Activated CD8-positive, alpha-beta memory T cell treated with anti-CD3 and anti-CD28 coated beads, Interleukin-2, amount 10 ng/mL, durations not matched to agents 7 days and 5 days (primary cell): ENCODE measurements at regions not wholly inside any gene's neighbourhood (a gene's known extent, or its start where the extent isn't known, plus 50 kb on each side); places are given as distances from the start of the nearest gene placed in this dataset.
"Not testable (repeated sequence)": the region's sequence is repeated elsewhere in the genome, so short reads cannot be mapped to it uniquely, and the experiment has no call there.

ENCODE experiments used
- ATAC-seq: fragments of 150-1000 bp; cut with Tn5 transposase; one replicate; pipeline ENCODE4 v1.10.0; 2021; ENCODE audit warnings: moderate library complexity
- CTCF ChIA-PET: fragments of 350-600 bp; sonication (Branson Sonifier 250); formaldehyde crosslinking; loops from one replicate; lab custom pipeline; 2021; ENCODE audit warnings: antibody characterized with exemption; lab: Charles Lee
- DNase-seq: peaks from one replicate; pipeline ENCODE4 v3.0.0-alpha.2; 2020
- H3K27ac Mint-ChIP-seq: one replicate; pipeline ENCODE4 v1.8.0; 2021; ENCODE audit warnings: mild to moderate bottlenecking, mixed read lengths
- H3K27me3 Mint-ChIP-seq: one replicate; pipeline ENCODE4 v1.8.0; 2021; ENCODE audit warnings: mixed read lengths
- H3K36me3 Mint-ChIP-seq: one replicate; pipeline ENCODE4 v1.8.0; 2021; ENCODE audit warnings: mild to moderate bottlenecking, mixed read lengths
- H3K4me1 Mint-ChIP-seq: one replicate; pipeline ENCODE4 v1.8.0; 2021; ENCODE audit warnings: mixed read lengths
- H3K4me3 Mint-ChIP-seq: one replicate; pipeline ENCODE4 v1.8.0; 2021; ENCODE audit warnings: mild to moderate bottlenecking, moderate library complexity, mixed read lengths
- H3K9me3 Mint-ChIP-seq: one replicate; pipeline ENCODE4 v1.8.0; 2022; ENCODE audit warnings: low read depth, mixed read lengths

DNA sequence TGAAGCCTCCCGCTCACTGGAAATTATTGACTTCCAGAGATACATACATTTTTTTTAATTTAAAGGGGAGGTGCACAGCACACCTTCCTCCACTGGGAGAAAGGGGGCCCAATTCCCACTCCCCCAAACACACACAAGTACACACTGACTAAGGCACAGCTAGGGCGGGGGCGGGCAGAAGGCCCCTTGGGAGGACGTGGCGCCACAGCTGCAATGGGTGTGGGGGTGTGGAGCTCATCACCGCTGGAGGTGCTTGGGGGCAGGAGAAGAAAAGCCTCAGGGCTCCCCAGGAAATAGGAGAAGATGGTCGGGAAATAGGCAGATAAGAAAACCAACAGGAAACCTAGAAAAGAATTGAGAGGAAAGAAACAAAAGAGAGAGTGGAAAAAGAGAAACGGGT, 127.3 kb upstream of the FAM98A start:
- Mint-ChIP-seq H3K4me3 (no peak overlapping the region), H3K4me1 (no peaks in the 10 kb centered on the region), H3K27ac (no peak overlapping the region), H3K27me3 (no peaks in the 10 kb centered on the region), H3K9me3 (no peaks in the 10 kb centered on the region), H3K36me3 (no peaks in the 10 kb centered on the region)
- CTCF ChIA-PET = no interaction called here
- DNase-seq = no peak
- ATAC-seq = no peak

DNA sequence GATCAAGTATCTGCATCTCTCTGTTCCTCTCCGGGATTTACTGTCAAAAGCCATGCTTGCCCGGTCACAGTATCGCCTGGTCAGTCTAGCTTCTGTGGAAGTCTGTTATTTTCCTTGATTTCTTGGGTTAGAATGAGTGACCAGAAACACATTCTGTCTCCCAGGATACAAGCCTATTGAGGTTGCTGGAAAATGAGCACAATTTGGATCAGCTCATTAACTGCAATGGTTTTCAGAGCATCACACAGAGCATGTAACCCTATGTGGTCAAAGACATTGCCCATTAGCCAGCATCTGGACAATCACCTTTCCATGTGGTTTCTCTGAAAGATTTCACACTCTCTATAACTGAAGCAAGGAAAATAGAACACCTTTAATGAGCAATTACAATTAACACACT, 124.2 kb upstream of the FAM98A start:
- Mint-ChIP-seq H3K27me3 (no peaks in the 10 kb centered on the region), H3K27ac (no peak overlapping the region), H3K9me3 (no peaks in the 10 kb centered on the region), H3K4me3 (no peak overlapping the region), H3K36me3 (no peaks in the 10 kb centered on the region), H3K4me1 (no peaks in the 10 kb centered on the region)
- CTCF ChIA-PET = no interaction called here
- ATAC-seq (no peak), DNase-seq (no peak)

GRCh38 chr2:33719067-33719466, 120.0 kb upstream of the FAM98A start:
- Mint-ChIP-seq H3K9me3 (no peaks in the 10 kb centered on the region), H3K27me3 (no peaks in the 10 kb centered on the region), H3K27ac (no peak overlapping the region), H3K4me1 (no peaks in the 10 kb centered on the region), H3K4me3 (no peak overlapping the region), H3K36me3 (no peaks in the 10 kb centered on the region)
- DNase-seq (no peak), ATAC-seq (no peak)
- CTCF ChIA-PET = interaction anchor here (0.5 kb wide), 1 partner anchor 1392 kb away, joined by 3 read pairs; no protein-coding TSS in a partner anchor

DNA sequence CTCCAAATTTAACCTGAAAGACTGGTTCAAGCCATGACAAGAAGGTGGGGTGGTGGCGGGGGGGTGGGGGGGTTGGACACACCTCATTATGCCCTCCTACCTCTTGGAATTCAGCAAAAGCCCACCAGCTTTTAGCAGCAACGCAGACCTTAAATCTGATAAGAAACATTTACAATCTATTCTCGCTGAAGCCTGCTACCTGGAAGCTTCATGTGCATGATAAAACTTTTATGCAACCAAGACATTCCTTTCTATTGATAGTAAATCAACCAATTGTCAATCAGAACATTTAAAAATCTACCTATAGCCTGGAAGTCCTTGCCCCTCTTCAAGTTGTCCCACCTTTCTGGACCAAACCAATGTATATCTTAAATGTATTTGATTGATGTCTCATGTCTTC, 113.6 kb upstream of the FAM98A start:
- CTCF ChIA-PET = no interaction called here
- Mint-ChIP-seq H3K27me3 (no peaks in the 10 kb centered on the region), H3K4me3 (no peak overlapping the region), H3K36me3 (no peaks in the 10 kb centered on the region), H3K9me3 (no peaks in the 10 kb centered on the region), H3K27ac (no peak overlapping the region), H3K4me1 (no peaks in the 10 kb centered on the region)
- DNase-seq = no peak
- no peak for ATAC-seq

DNA sequence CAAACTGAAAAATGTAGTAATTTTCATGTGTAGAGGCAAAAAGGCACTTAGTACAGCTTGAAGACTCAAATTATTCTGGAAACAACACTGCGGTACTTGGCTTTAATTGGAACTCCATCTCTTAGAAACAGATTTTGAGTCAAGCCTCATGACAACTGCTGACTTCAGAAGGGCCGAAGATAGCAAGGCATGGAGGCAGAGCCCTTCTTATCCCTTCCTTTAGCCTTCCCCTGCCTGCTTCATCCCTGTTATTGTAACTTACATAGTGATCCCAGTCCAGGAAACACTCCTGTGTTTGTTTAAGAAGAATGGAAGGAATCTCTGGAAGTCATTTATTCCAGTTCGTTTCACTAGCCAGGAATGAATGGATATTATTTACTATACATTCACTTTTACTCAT, 110.9 kb upstream of the FAM98A start:
- Mint-ChIP-seq H3K27ac (no peak overlapping the region), H3K4me3 (no peak overlapping the region), H3K36me3 (no peaks in the 10 kb centered on the region), H3K27me3 (no peaks in the 10 kb centered on the region), H3K9me3 (no peaks in the 10 kb centered on the region), H3K4me1 (no peaks in the 10 kb centered on the region)
- ATAC-seq (no peak), DNase-seq (no peak)
- CTCF ChIA-PET = no interaction called here

DNA sequence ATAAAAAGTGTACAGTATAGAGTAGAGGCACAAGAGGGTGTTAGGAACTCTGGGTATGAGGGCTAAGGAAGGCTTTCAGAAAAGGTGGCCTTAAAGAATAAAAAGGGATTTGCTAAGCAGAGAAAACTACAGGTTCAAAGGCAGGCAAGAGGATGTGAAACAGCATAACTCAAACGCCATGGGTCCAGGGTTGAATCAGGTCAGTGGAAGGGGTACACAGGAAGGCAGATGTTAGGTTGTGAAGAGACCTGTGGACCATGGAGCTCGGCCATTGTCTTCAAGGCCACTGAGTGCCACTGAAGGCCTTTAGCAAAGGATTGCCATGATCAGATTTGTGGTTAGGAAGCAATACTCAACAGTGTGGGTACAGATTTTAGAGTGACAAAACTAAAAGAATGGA, 108.2 kb upstream of the FAM98A start:
- H3K27me3 Mint-ChIP-seq = no peaks in the 10 kb centered on the region

GRCh38 chr2:33706410-33706809, 107.3 kb upstream of the FAM98A start:
- H3K27me3 Mint-ChIP-seq = no peaks in the 10 kb centered on the region
- no peak overlapping the region for H3K4me3 Mint-ChIP-seq
- H3K36me3 Mint-ChIP-seq = no peaks in the 10 kb centered on the region
- H3K9me3 Mint-ChIP-seq = no peaks in the 10 kb centered on the region
- no peak for ATAC-seq
- no peak for DNase-seq
- no peak overlapping the region for H3K27ac Mint-ChIP-seq
- no peaks in the 10 kb centered on the region for H3K4me1 Mint-ChIP-seq
- CTCF ChIA-PET = no interaction called here

More for the DNA sequence above, 108.2 kb upstream of the FAM98A start:
- Mint-ChIP-seq H3K27ac (no peak overlapping the region), H3K9me3 (no peaks in the 10 kb centered on the region), H3K4me3 (no peak overlapping the region), H3K36me3 (no peaks in the 10 kb centered on the region), H3K4me1 (no peaks in the 10 kb centered on the region)
- no peak for ATAC-seq
- CTCF ChIA-PET = no interaction called here
- DNase-seq = no peak

- DNase-seq (no peak), ATAC-seq (no peak)
- H3K36me3 Mint-ChIP-seq = no peaks in the 10 kb centered on the region
- no peak overlapping the region for H3K27ac Mint-ChIP-seq
- no peak overlapping the region for H3K4me3 Mint-ChIP-seq
- CTCF ChIA-PET = no interaction called here
- no peaks in the 10 kb centered on the region for H3K4me1 Mint-ChIP-seq
- H3K9me3 Mint-ChIP-seq = no peaks in the 10 kb centered on the region
- no peaks in the 10 kb centered on the region for H3K27me3 Mint-ChIP-seq
Observed at GRCh38 chr2:33704406-33704855, 105.3 kb upstream of the FAM98A start.

DNA sequence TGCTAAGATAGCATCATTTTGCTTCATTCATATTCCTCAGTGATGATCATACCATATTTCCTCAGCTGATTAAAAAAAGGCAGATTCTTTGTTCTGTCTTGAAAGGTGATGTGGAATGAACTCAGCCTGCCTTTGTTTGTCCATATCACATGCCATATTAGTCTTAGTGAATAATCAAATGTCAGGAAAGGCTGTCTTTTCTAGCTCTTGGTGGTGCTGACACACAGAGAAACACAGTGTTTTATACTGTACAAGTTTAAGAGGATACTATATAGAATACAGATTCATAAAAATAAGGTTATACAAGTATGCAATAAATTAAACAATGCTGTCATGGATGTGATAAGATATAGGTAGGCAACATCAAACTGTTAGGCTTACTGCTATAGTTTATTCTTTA, 97.1 kb upstream of the FAM98A start:
- Mint-ChIP-seq H3K4me3 (no peak overlapping the region), H3K27me3 (peaks cover 4% of the 10 kb centered on the region), H3K36me3 (no peaks in the 10 kb centered on the region), H3K4me1 (no peaks in the 10 kb centered on the region), H3K9me3 (peaks cover 4% of the 10 kb centered on the region), H3K27ac (no peak overlapping the region)
- DNase-seq (no peak), ATAC-seq (no peak)
- CTCF ChIA-PET = no interaction called here

GRCh38 chr2:33694904-33695303, 95.8 kb upstream of the FAM98A start:
- H3K4me3 Mint-ChIP-seq = no peak overlapping the region
- no peak overlapping the region for H3K27ac Mint-ChIP-seq
- no peaks in the 10 kb centered on the region for H3K36me3 Mint-ChIP-seq
- DNase-seq (no peak), ATAC-seq (no peak)
- peaks cover 4% of the 10 kb centered on the region for H3K27me3 Mint-ChIP-seq
- H3K4me1 Mint-ChIP-seq = no peaks in the 10 kb centered on the region
- CTCF ChIA-PET = no interaction called here
- H3K9me3 Mint-ChIP-seq = peaks cover 4% of the 10 kb centered on the region

GRCh38 chr2:33690686-33691085, 91.6 kb upstream of the FAM98A start:
- ATAC-seq, H3K9me3 Mint-ChIP-seq, DNase-seq, H3K27me3 Mint-ChIP-seq, H3K4me1 Mint-ChIP-seq, H3K27ac Mint-ChIP-seq, H3K4me3 Mint-ChIP-seq, H3K36me3 Mint-ChIP-seq, CTCF ChIA-PET: not testable (repeated sequence)

DNA sequence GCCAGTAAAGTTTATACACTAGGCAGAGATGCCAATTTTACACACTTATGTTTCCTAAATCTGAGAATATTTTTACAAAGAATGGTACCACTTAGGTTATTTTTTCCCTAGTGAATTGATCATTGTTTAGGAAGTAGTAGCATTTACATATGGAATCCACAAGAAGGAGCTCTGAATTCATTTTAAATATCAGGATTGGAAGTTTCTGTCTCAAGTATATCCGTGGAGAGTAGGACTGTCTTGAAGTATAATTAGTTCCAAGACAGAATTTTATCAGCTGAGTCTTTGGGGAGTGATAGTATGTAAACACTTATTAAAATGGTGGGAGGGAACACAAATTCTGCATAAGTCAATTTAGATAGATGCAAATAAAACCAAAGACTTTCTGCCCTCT, 82.3 kb upstream of the FAM98A start:
- Mint-ChIP-seq H3K27ac (no peak overlapping the region), H3K36me3 (no peaks in the 10 kb centered on the region), H3K27me3 (peaks cover 3% of the 10 kb centered on the region), H3K9me3 (no peaks in the 10 kb centered on the region), H3K4me1 (no peaks in the 10 kb centered on the region), H3K4me3 (no peak overlapping the region)
- DNase-seq (no peak), ATAC-seq (no peak)
- CTCF ChIA-PET = no interaction called here

DNA sequence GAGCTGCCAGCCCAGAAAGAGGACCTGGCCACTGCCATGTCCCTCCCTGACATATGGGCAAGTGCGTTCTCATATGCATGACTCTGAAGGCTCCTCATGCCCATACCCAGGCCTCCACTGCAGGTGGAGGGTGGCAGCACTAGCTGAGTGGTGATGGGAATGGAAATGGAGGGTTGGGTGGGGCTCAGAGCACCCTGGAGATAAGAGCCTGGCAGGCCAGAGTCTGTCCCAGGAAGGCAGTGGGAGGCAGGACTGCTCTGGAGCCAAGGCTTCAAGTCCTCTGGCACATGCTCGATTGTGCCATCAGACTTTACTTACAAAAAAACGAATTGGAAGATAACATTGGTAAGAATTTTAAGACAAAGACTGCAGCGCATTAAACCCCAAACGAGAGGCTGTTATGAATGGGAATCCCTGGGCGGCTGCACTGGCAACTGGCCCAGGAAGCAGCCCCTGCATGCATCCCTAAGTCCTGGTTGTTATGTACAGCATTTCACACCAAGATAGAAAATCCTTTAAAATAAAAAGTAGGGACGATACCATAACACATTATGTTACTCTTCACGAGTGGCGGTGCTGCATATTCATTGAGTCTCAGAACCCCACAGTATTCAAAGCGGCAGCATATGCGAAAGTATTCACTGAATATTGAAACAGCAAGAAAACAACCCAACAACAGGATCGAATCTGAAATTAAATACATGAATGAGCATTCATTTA, 81.7 kb upstream of the FAM98A start:
- Mint-ChIP-seq H3K4me3 (no peak overlapping the region), H3K27me3 (peaks cover 3% of the 10 kb centered on the region), H3K9me3 (no peaks in the 10 kb centered on the region), H3K36me3 (no peaks in the 10 kb centered on the region), H3K27ac (no peak overlapping the region), H3K4me1 (no peaks in the 10 kb centered on the region)
- CTCF ChIA-PET = no interaction called here
- no peak for ATAC-seq
- no peak for DNase-seq

- Mint-ChIP-seq H3K36me3 (no peaks in the 10 kb centered on the region), H3K4me1 (no peaks in the 10 kb centered on the region), H3K27ac (no peak overlapping the region), H3K9me3 (no peaks in the 10 kb centered on the region), H3K27me3 (no peaks in the 10 kb centered on the region), H3K4me3 (no peak overlapping the region)
- ATAC-seq (no peak), DNase-seq (no peak)
- CTCF ChIA-PET = no interaction called here
Observed at GRCh38 chr2:33678436-33678835, 79.3 kb upstream of the FAM98A start.

GRCh38 chr2:33673937-33674336, 74.8 kb upstream of the FAM98A start:
- H3K36me3 Mint-ChIP-seq = no peaks in the 10 kb centered on the region
- no peaks in the 10 kb centered on the region for H3K27me3 Mint-ChIP-seq
- no peak overlapping the region for H3K27ac Mint-ChIP-seq
- H3K4me1 Mint-ChIP-seq = no peaks in the 10 kb centered on the region
- CTCF ChIA-PET = no interaction called here
- ATAC-seq (no peak), DNase-seq (no peak)
- no peaks in the 10 kb centered on the region for H3K9me3 Mint-ChIP-seq
- H3K4me3 Mint-ChIP-seq = no peak overlapping the region
